Endodermal cell (in vitro differentiated cells): ENCODE measurements at regions not wholly inside any gene's neighbourhood (a gene's known extent, or its start where the extent isn't known, plus 50 kb on each side); places are given as distances from the start of the nearest gene placed in this dataset.

ENCODE experiments used
- DNase-seq: peaks from one replicate; pipeline ENCODE4 v3.0.0-alpha.2; 2017
- H3K27ac ChIP-seq: 2 replicates; pipeline ENCODE4 v1.5.1; 2013; ENCODE audit warnings: mild to moderate bottlenecking, low read depth, low read length, moderate library complexity
- H3K27me3 ChIP-seq: 2 replicates; pipeline ENCODE4 v1.6.1; 2013; ENCODE audit warnings: mild to moderate bottlenecking, low read length, moderate library complexity; ENCODE audit not compliant: insufficient read depth, control insufficient read depth, poor library complexity, severe bottlenecking
- H3K36me3 ChIP-seq: 2 replicates; pipeline ENCODE4 v1.7.0; 2013; ENCODE audit warnings: mild to moderate bottlenecking, low read length, moderate library complexity; ENCODE audit not compliant: control insufficient read depth, insufficient read depth
- H3K4me1 ChIP-seq: one replicate; pipeline ENCODE4 v1.7.0; 2013; ENCODE audit warnings: low read length; ENCODE audit not compliant: control insufficient read depth, insufficient read depth
- H3K4me3 ChIP-seq: 2 replicates; pipeline ENCODE4 v1.5.1; 2013; ENCODE audit warnings: mild to moderate bottlenecking, low read length, moderate library complexity
- H3K9ac ChIP-seq: 2 replicates; pipeline ENCODE4 v1.6.1; 2013; ENCODE audit warnings: mild to moderate bottlenecking, low read length, moderate library complexity; ENCODE audit not compliant: poor library complexity, severe bottlenecking; ENCODE audit errors: extremely low read depth
- H3K9me3 ChIP-seq: 2 replicates; pipeline ENCODE4 v1.6.1; 2013; ENCODE audit warnings: mild to moderate bottlenecking, low read length, moderate library complexity; ENCODE audit not compliant: control insufficient read depth
- H3K27ac Mint-ChIP-seq: 2 replicates; pipeline ENCODE4 v1.8.0; 2020; ENCODE audit warnings: mixed read lengths
- H3K27me3 Mint-ChIP-seq: 2 replicates; pipeline ENCODE4 v1.8.0; 2021; ENCODE audit warnings: mild to moderate bottlenecking, mixed read lengths; ENCODE audit not compliant: insufficient read depth
- H3K36me3 Mint-ChIP-seq: 2 replicates; pipeline ENCODE4 v1.8.0; 2020; ENCODE audit warnings: low read depth, mixed read lengths
- H3K4me1 Mint-ChIP-seq: 2 replicates; pipeline ENCODE4 v1.8.0; 2020; ENCODE audit warnings: mixed read lengths
- H3K4me3 Mint-ChIP-seq: 2 replicates; pipeline ENCODE4 v1.8.0; 2020; ENCODE audit warnings: mild to moderate bottlenecking, moderate library complexity, mixed read lengths
- H3K9me3 Mint-ChIP-seq: 2 replicates; pipeline ENCODE4 v1.8.0; 2020; ENCODE audit warnings: mild to moderate bottlenecking, mixed read lengths
- CTCF ChIP-seq: fragments of 200-600 bp; sonication (generic); conservative IDR thresholded peaks from 2 replicates; pipeline ENCODE4 v1.5.0; 2021; ENCODE audit warnings: antibody characterized with exemption, mild to moderate bottlenecking
- WGBS, 2 experiments: methylation state at CpG; one replicate each; pipeline versions ENCODE4 v1.1.5 to v1.1.7; 2013; ENCODE audit warnings: missing lambda C conversion rate in 2 of 2, mixed read lengths in 1 of 2; ENCODE audit not compliant: insufficient coverage in 1 of 2, insufficient read length in 1 of 2; 5-methylcytosine and 5-hydroxymethylcytosine counted together

- Mint-ChIP-seq H3K4me3 (no peak overlapping the region), H3K36me3 (no peaks in the 10 kb centered on the region), H3K9me3 (no peaks in the 10 kb centered on the region), H3K27ac (no peak overlapping the region), H3K27me3 (peaks cover 95% of the 10 kb centered on the region), H3K4me1 (peaks cover 31% of the 10 kb centered on the region)
- Histone ChIP-seq H3K27me3 (peaks cover 79% of the 10 kb centered on the region), H3K4me3 (no peak overlapping the region), H3K9me3 (no peaks in the 10 kb centered on the region), H3K4me1 (peaks cover 11% of the 10 kb centered on the region), H3K9ac (no peak overlapping the region), H3K36me3 (no peaks in the 10 kb centered on the region), H3K27ac (no peak overlapping the region)
- TF ChIP-seq CTCF: no peak
- no peak for DNase-seq
- 88% methylated on average over 4 to 8 of the region's 8 CpGs for WGBS, 2 experiments
Measured at GRCh38 chr12:130084359-130084758, 77.9 kb upstream of the FZD10 start.

- H3K9me3 Mint-ChIP-seq: peaks cover 11% of the 10 kb centered on the region
Measured at GRCh38 chr12:130086248-130086647, 76.0 kb upstream of the FZD10 start.

DNA sequence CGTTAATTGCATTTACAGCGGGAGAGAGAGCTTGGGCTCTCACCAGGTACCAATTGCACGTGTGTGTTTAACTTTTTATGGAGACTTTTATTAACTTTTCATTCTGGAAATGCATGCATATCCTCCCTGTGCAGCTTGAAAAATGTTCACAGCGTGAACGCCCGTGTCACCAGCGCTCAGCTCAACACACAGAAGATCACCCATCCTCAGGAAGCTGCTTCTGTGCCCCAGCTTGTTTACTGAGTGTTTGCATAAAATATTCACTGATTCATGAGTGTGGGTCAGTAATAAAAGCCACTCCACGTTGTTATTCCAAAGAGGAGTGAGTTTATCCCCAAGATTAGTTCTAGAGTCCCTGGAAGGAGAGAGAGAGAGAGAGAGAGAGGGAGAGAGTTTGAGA, 75.5 kb upstream of the FZD10 start:
- no peak overlapping the region for H3K27ac ChIP-seq
- peaks cover 22% of the 10 kb centered on the region for H3K4me1 Mint-ChIP-seq
- H3K9me3 Mint-ChIP-seq: peaks cover 12% of the 10 kb centered on the region
- H3K9me3 ChIP-seq: no peaks in the 10 kb centered on the region
- H3K27me3 ChIP-seq: peaks cover 58% of the 10 kb centered on the region
- no peak overlapping the region for H3K4me3 Mint-ChIP-seq
- WGBS, 2 experiments: 67 to 82% methylated on average over 7 to 8 of the region's 8 CpGs
- no peak for TF ChIP-seq CTCF
- H3K36me3 ChIP-seq: no peaks in the 10 kb centered on the region
- no peak for DNase-seq
- no peak overlapping the region for H3K27ac Mint-ChIP-seq
- peaks cover 4% of the 10 kb centered on the region for H3K4me1 ChIP-seq
- no peaks in the 10 kb centered on the region for H3K36me3 Mint-ChIP-seq
- peaks cover 82% of the 10 kb centered on the region for H3K27me3 Mint-ChIP-seq
- no peak overlapping the region for H3K4me3 ChIP-seq
- H3K9ac ChIP-seq: no peak overlapping the region

More at GRCh38 chr12:130086248-130086647, 76.0 kb upstream of the FZD10 start:
- H3K9ac ChIP-seq: no peak overlapping the region
- no peak overlapping the region for H3K27ac Mint-ChIP-seq
- DNase-seq: no peak
- H3K36me3 ChIP-seq: no peaks in the 10 kb centered on the region
- 46 to 60% methylated on average over 9 to 11 of the region's 11 CpGs for WGBS, 2 experiments
- peaks cover 63% of the 10 kb centered on the region for H3K27me3 ChIP-seq
- no peak overlapping the region for H3K27ac ChIP-seq
- peaks cover 8% of the 10 kb centered on the region for H3K4me1 ChIP-seq
- no peak overlapping the region for H3K4me3 ChIP-seq
- H3K4me1 Mint-ChIP-seq: peaks cover 27% of the 10 kb centered on the region
- no peak for TF ChIP-seq CTCF
- H3K4me3 Mint-ChIP-seq: no peak overlapping the region
- peaks cover 86% of the 10 kb centered on the region for H3K27me3 Mint-ChIP-seq
- H3K36me3 Mint-ChIP-seq: no peaks in the 10 kb centered on the region
- no peaks in the 10 kb centered on the region for H3K9me3 ChIP-seq
